ENCODE measurements at regions not wholly inside any gene's neighbourhood (a gene's known extent, or its start where the extent isn't known, plus 50 kb on each side); places are given as distances from the start of the nearest gene placed in this dataset.

DNA sequence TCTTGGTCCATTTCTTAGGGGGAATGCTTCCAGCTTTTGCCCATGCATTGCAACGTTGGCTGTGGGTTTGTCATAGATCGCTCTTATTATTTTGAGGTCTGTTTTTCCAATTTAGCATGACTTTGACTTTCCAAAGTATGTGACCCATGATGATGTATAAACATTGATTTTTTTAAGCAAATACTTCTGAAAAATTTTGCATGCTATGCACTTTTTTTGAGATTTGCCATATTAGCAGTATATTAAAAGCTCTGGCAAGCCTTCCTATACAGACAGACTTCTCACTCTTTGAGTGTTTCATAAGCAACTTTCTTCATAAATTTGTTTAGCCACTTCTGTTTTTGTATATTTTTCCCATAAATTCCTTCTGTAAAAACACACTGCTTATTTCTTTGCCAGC, 746.4 kb upstream of the LCORL start:
- CTCF ChIA-PET: no interaction called here
- TF ChIP-seq GATA2 (IDR thresholded peaks at IDR 0.05; ENCODE audit: insufficient read depth, insufficient read length, low read depth, low read length): no peak
- TF ChIP-seq EZH2 (IDR thresholded peaks at IDR 0.05; ENCODE audit: borderline replicate concordance, low read depth, low read length, severe bottlenecking): no peak
- TF ChIP-seq FOS (IDR thresholded peaks at IDR 0.05; ENCODE audit: borderline replicate concordance, insufficient read depth, low read length): no peak
- TF ChIP-seq POLR2AphosphoS5 (IDR thresholded peaks at IDR 0.05; ENCODE audit: insufficient read depth, low read depth, low read length): no peak
- TF ChIP-seq MAX (IDR thresholded peaks at IDR 0.05; ENCODE audit: insufficient read depth, insufficient read length): no peak
- no peak for TF ChIP-seq MYC (IDR thresholded peaks at IDR 0.05; ENCODE audit: low read depth, low read length)
- no peak for TF ChIP-seq JUN (IDR thresholded peaks at IDR 0.05; ENCODE audit: borderline replicate concordance, insufficient read depth, insufficient read length, low read depth)
- TF ChIP-seq CTCF (IDR thresholded peaks at IDR 0.05; ENCODE audit: extremely low read depth in 1 of 2, insufficient read depth in 1 of 2, low read depth in 1 of 2, low read length in 2 of 2): no peak
- TF ChIP-seq POLR2A (IDR thresholded peaks at IDR 0.05; ENCODE audit: low read depth, low read length): no peak
- no peak overlapping the region for H3K27ac ChIP-seq (ENCODE audit: insufficient read depth, low read depth, low read length)
- no peak overlapping the region for H3K4me3 ChIP-seq (replicated peaks in 1 of 3; ENCODE audit: insufficient read depth in 1 of 3, low read depth in 1 of 3, low read length in 3 of 3)
- intact Hi-C loops (cut with micrococcal nuclease) (no loop called here), dilution Hi-C loops (cut with MboI; ENCODE audit: extremely low pct_ligation_motif_present, low sequenced_read_pairs) (no loop called here)
- no peaks in the 10 kb centered on the region for H3K36me3 ChIP-seq (ENCODE audit: control insufficient read depth in 2 of 2, extremely low read depth in 1 of 2, insufficient read depth in 2 of 2, low read length in 2 of 2)
- H3K79me2 ChIP-seq (ENCODE audit: control insufficient read depth, insufficient read depth, low read length): no peaks in the 10 kb centered on the region
- H3K9me3 ChIP-seq (replicated peaks; ENCODE audit: control insufficient read depth, insufficient read depth, low read length): no peaks in the 10 kb centered on the region
- no TSS peak for BruUV-seq (replicated peaks)
- H3K4me1 ChIP-seq (ENCODE audit: control insufficient read depth, extremely low read depth, insufficient read depth, low read length): no peaks in the 10 kb centered on the region
- H3K9ac ChIP-seq (replicated peaks; ENCODE audit: extremely low read depth, insufficient read depth, low read length): no peak overlapping the region
- H2AFZ ChIP-seq (ENCODE audit: low read depth, low read length): no peak overlapping the region
- H3K4me2 ChIP-seq (ENCODE audit: insufficient read depth, low read length): no peak overlapping the region
- H4K20me1 ChIP-seq (replicated peaks; ENCODE audit: control insufficient read depth, extremely low read depth, insufficient read depth, low read length): no peaks in the 10 kb centered on the region
- POLR2A ChIA-PET: no interaction called here
- H3K27me3 ChIP-seq (ENCODE audit: control insufficient read depth in 2 of 2, insufficient read depth in 2 of 2, low read length in 2 of 2): no peaks in the 10 kb centered on the region
- no peaks in the 10 kb centered on the region for H3K9me1 ChIP-seq (replicated peaks; ENCODE audit: control insufficient read depth, extremely low read depth, insufficient read depth, low read length)
- no peak for DNase-seq (ENCODE audit: low read depth, low spot score)
- no peak for FAIRE-seq

All from endothelial cell of umbilical vein (primary cell).